Kidney capillary endothelial cell (primary cell): ENCODE measurements at regions not wholly inside any gene's neighbourhood (a gene's known extent, or its start where the extent isn't known, plus 50 kb on each side); places are given as distances from the start of the nearest gene placed in this dataset.

Experiments used
- DNase-seq: peaks from one replicate; pipeline ENCODE4 v3.0.0-alpha.2; 2018; ENCODE audit warnings: low spot score

DNA sequence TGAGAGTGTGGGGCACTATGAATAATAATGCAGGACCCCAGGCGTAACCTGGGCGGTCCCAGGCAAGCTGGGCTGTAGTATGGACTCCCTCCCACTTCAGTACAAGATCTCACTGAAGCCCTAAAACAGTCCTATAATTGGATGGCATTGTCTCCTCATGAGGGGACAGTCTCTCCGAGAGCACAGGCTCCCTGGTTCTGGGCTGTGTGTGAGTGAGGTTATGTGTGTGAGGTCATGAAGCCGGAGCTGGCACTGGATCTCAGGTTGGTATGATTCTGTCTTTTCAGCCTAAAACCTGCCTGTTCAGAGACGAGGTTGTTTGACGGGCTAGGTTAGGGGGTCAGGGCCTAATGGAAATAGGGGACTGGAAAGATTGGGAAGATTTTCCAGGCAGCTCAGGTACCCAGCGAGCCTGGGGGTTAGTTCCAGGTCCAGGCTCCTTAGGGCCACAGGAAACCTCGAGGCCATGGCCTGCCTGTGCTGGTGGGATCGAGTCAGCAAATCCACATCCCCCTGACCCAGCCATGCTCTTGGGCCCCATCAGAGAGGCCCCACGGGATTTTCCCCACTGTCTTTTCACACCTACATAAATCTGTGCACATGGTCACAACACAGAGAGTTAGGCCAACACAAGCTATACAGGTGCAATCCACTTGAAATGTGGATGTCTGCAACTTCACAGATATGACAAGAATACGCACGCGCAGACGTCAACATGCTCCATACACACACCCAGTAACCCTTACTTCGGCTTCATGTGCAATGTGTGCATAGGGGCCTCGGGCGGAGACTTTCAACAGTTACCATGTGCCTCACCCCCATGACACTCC lies 94.8 kb downstream of the INHBB start:
- no peak for DNase-seq

DNA sequence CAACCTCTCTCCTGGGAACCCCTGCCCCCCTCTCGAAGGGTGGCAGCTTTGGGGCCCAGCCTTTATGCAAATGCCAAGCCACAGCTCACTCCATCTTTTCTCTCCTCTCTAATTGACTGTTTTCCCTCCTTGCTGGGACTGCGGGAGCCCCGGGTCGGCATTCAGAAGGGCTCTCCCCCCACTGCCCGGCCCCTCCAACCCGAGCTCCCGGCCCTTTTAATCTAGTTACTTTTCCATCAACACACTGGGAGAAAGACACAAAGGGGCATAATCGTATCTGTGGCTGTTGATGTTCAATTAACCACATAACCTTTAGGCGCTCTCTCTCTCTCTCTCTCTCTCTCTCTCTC lies 95.4 kb downstream of the INHBB start:
- no peak for DNase-seq

DNA sequence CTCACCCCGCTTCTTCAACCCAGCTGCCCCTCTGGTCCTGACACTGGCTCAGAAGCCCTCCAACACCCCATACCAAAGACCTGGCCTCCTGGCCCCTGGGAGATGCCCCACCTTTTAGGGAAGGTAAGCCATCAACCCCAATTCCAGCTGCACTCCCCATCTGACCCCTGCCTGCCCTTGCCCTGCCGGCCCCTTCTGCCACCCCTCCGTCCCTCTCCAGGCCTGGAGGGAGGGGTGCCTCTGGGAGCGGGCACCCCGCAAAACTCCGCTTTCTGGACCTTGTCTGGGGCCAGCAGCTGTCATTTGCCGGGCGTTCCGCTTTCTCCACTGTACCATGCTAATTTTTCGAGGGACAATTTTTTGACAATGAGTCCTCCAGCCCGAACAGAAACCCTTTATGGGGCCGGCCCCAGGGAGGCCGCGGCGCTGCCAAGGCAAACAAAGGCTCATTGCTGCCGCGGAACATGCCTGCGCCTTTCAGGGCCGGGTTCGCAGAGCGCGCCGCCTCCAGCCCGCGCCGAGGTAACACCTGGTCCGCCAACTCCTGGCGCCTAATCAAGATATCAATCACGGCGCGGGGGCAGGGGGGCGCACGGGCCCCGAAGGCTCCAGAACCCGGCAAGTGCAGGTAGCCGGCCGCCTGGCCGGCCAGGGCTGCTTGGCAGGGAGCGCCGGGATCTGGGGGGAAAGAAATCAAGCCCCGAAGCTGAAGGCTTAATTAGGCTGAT lies 96.0 kb downstream of the INHBB start:
- DNase-seq, result no peak

DNA sequence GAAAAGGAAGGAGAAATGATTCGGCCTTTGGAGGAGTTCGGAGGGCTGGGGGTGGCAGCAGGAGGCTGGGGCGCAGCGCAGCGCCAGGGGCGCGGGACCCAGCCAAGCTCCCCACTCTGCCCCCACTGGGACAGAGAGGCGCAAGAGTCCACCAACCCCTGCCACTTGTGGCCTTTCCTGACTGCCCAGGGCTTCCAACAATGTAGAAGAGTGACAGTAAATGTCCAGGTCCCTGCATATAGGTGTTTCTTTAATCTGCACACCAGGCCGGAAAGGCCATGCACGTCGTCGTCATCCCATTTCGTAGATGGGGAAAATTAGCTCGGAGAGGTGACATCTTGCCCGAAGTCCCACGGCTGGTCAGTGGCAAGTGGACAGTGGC lies 96.6 kb downstream of the INHBB start:
- DNase-seq, result no peak

DNA sequence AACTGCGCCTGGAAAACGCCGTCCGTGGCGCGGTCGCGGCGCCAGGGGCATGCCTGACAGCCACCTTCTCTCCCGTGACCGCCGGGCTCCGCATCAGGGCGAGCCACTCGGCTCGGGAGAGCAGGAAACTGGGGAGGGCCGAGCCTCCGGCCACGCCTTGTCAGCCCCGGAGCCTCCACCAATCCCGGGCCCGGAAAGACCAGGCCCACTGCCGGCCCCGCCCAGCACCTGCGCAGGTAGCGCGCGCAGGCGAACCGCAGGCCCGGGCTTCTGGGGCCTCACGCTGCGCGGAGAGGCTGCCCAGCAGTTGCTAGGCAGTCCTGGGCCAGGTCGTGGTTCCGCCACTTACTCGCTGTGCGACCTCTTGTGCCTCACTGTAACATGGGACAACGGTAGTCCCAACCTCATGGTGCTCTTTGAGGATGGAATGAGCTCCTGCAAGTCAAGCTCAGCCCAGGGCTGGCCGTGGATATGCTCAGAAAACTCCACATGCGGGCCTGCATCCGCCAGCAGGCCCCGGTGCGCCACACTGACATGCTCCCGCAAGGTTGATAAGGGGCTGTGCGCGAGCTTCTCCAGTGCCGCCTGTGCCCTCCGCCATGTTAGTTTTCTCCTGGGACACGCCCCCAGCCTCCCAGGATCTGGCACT lies 97.1 kb downstream of the INHBB start:
- no peak for DNase-seq

DNA sequence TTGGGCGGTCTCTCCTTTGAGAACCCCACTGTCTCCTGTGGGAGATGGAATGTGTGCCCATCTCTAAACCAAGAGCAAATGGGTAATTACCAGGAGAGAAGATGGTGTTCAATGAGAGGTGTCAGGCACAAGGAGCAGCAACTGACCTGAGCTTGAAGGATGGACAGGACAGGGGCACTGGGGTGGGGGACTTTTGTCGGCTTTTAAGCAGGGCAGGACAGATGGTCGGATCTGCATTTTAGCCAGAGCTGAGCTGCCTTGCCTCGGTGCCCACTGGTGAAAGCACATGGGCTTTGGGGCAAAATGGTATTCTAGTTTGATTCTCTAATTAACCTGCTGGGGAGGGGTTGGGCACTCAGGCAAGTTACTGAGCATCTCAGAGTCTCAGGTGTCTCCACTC lies 98.0 kb downstream of the INHBB start:
- no peak for DNase-seq

DNA sequence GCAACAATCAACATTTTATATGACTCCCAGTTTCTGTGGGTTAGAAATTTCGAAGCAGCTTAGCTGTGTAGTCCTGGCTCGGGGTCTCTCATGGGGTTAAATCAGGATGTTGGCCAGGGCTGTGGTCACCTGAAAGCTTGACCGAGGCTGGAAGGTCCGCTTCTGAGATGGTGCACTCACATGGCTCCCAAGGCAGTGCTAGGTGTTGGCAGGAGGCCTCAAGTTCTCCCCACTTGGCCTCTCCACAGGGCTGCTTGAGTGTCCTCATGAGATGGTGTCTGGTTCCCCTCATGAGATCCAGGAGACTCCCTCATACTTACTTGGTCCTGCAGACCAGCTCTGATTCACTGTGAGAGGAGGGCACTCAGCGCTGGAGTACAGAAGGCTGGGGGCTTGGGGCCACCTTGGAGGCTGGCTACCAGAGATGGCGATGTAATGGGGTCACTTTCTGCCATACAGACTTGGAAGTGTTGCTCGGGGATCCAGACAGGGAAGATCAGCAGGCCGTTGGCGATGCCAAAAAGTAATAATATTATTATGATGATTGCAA lies 98.8 kb downstream of the INHBB start:
- DNase-seq, result no peak

DNA sequence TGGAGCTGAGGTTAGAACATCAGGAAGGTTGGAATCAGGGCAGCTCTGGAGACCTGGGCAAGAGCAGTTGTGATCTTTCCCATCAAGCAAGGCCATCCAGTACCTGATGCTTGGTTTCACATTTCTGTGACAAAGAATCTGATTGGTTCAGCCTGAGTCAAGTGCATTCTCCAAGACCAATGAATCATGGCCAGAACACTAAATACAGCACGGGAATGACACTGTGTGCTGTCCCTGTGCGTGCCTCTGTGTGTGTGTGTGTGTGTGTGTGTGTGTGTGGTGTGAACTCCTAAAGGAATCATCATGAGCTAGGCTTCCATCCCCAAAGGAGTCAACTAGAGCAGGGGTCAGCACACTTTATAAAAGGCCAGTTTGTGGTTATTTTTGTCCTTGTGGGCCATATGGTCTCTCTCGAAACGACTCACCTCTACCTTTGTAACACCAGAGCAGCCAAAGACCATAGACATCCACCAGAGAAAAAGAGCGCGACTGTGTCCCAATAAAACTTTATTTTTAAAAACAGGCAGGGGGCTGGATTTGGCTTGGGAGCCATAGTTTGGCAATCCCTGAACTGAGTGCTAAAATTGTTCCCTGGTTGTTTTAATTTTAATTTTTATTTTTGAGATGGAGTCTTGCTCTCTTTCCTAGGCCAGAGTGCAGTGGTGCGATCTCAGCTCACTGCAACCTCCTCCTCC lies 99.7 kb downstream of the INHBB start:
- no peak for DNase-seq

DNA sequence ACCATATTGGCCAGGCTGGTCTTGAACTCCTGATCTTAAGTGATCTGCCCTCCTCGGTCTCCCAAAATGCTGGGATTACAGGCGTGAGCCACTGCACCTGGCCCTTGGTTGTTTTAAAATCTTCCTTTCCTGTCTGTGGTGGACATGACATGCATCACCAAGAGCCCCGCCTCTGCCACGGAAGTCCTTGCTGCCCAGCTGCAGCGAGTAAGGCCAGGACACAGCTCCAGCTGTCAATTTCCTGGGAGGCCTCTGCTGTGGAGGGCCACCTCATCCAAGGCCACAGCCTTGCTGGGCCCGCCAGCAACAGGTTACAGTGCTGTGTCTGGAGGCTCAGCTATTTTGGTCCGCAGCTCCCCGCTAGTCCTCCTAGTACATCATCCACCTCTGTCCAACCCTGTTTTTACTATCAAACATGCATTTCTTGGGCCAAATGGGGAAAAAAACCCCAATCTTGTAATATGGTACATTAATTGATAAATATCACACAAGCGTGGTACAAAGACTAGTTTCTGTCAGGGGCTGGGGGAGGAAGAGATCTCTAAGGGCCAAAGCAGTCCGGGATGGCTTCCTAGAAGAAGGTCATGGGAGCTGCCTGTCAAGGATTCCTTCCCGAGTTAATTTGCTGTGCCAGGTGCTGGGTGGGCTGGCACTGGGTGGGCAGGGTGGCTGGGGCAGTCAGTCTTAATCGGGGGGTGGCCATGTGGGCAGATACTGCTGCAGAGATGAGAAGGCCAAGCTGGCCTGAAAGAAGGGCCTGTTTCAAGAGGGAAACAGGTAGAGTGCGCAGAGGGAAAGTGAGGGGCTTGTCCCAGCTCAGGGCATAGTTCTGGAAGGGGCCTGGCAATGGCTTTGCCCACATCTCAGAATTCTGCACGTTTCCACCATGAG lies 100.5 kb downstream of the INHBB start:
- no peak for DNase-seq

DNA sequence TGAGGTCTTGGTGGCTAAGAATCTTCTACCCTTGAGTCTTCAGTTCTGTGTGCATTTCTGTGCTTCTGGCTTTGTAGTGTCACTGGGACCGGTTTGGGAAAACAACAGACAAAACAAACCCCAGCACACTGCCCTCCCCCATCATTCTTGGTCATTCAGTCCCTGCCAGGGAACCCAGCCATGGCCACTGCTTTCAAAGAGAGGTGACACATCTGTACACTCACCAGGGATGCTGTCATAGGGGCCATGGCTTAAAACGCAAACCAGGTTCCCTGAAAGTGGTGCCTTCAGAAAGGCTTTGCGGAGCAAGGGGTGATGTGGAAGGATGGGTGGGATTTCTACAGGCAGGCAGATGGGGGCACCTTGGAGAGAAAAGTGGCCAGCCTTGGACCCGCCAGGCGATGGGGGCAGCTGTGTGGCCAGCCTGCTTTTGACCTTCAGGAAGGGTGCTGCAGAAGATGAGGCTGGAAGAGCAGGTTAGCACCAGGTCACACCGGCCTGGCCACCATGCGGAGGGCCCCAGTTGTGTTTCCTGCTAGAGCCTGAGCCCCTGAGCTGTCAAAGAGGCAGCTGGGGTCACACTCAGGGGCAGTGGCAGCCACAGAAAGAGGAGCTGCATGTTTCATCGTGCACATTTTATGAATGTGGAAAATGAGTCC lies 101.3 kb downstream of the INHBB start:
- DNase-seq, result no peak

DNA sequence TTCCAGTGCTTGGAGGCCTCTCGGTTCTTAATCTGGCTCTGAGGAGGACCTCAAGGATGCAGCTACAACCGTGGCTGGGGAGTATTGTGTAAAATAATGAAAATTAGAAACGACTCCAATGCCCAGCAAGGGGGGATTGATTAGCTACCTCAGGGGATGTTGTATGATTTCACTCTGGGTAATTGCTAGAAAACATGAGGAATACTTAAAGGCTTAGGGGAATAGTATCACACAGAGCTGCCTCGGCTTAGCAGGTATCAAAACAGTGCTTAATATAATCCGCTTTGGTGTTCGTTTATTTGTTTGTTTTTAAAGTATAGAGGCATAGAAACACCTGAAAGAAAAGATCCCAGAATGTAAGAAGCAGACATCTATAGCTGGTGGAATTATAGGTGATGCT lies 102.5 kb downstream of the INHBB start:
- no peak for DNase-seq

DNA sequence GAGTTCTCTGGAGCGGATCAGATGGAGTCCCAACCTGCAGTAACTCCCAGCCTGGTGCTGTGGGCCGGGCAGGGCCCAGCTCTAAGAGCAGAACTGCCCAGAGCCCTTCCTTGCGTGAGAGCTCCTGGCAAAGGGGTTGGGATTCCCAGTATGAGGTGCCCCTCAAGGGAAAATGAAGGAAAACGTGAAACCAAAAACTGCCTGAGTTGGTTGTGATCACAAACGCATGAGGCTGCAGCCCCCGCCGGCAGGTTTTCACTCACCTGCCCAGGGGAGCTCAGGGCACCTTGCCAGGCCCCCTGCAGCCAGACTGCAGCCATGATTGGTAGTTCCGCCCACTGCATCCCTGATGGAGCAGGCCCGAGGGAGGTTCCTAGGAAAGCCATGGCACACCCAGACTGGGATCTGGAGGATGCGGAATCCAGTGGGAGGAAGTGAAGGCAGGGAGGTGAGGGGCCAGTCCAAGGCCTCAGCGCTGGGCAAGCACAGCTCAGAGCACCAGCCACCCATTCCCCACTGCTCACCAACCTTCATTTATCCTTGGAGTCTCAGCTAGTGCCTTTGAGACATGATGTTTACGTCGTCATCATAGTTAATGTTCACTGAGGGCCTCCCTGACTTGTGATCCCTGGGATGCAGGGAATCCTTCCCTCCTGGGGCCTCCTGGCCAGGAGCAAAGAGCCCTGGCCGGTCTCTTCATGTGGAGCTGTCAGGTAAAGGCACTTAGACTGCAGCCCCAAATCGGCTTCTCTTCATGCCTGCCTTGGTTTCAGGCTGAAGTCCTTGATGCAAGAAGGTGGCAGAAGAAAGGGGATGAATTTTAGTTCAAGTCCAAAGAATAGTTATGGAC lies 103.2 kb downstream of the INHBB start:
- no peak for DNase-seq

DNA sequence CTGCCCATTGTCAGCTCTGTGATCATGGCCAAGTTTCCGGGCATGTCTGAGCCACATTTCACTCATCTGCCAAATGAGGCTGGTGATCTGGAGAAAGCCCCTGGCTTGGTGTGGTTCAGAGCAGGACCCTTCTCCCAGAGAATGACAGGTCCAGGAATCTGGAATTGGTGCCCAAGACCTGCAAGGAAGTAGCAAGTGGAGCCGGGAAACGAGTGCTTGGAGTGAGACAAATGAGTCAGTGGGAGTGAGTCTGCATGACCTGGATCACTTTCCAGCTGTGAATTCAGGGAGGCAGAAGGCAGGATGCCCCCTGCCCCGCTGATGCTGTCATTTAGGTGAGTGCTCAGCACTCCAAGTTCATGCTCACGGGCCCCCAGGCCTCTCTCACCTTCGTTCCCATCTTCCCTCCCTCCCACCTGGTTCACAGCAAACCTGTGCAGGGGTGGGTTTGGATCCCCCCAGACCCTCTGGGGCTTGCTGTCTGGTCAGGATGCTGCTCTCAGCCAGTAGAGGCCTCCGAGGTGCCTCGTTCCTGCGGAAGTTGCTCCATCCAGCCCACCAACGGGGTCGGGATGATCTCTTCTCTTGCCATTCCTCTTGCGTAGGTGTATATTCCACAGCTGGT lies 104.4 kb downstream of the INHBB start:
- DNase-seq, result no peak

DNA sequence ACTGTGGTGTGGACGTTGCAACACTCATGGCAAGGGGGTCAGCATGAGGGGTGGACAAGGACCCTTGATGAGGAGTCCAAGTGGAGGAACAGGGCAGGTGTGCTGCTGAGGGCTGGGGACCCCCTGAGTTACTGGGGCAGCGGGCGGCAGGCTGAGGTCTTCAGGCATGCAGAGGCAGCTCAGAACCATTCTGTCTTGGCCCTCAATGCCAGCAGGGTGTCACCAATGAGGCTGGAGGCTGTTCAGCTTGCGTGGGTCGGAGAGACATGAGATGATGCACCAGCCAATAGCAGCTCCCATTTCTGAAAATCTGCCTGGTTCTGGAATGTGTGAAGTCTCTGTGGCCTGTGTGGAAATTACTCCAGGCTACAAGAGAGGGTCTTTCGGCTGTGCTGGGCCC lies 105.4 kb downstream of the INHBB start:
- DNase-seq, result no peak

DNA sequence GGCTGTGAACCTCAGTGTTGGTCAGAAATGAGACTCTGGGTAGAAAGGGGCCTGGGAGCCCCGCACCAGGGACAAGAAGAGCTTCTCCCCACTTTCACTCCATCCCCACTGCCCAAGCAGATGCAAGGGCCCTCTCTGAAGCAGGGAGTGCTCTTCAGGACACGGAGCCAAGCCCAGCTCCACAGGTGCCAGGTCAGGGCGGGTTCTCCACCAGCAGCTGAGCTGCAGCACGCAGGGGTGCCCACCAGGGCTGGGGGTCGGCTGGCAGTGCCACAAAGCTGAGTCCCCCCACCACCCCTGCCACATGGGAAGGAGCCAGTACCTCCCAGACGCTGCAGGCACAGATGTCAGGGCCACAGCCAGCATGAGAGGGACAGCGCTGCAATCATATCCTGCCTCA lies 106.2 kb downstream of the INHBB start:
- no peak for DNase-seq

DNA sequence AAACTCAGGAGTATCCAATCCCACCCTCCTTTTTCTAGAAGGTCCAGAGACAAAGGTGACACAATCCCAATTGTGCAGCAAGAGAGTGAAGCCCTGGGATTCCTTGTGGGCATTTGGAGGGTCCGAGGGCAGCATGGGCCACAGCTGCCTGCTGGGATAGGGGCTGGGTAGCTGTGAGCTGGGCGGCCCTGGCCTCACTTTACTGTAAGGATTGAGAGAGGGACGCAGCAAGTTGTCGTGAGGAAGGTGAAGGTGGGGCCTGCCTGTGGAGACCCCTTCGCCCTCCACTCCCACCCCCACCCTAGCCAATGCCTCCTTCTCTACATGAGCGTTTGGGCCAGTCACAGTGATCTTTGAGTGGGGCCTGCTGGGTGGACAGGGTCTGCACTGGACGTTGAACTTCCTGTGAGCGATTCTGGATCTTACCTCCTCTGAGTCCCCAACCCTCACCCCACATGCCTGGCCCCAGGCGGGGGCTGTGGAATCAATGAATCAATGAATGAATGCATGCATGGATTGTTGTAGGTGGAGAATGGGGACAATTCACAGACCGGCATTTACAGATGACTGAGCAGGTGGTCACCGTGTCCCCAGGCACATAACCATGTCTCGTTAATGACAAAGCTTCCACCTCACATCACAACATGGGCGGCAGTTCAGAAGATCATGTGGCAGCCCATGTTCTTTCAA lies 107.2 kb downstream of the INHBB start:
- DNase-seq, result no peak

DNA sequence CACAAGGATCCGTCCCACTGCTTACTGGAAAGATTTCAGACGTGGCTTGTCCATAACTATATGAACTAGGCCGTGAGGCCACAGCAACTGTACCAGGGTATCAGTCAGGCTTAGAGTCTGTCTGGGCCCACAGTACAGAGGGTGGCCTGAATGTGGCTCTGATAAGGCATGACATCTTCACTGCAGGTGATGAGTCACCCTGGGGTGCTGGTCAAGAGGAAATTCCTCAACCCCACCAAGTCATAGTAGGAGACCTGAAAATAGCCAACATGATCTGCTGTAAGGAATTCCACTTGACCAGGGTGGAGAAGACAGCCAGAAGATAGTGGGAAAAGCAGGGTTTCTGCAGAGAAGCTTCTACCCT lies 107.7 kb downstream of the INHBB start:
- DNase-seq, result no peak

DNA sequence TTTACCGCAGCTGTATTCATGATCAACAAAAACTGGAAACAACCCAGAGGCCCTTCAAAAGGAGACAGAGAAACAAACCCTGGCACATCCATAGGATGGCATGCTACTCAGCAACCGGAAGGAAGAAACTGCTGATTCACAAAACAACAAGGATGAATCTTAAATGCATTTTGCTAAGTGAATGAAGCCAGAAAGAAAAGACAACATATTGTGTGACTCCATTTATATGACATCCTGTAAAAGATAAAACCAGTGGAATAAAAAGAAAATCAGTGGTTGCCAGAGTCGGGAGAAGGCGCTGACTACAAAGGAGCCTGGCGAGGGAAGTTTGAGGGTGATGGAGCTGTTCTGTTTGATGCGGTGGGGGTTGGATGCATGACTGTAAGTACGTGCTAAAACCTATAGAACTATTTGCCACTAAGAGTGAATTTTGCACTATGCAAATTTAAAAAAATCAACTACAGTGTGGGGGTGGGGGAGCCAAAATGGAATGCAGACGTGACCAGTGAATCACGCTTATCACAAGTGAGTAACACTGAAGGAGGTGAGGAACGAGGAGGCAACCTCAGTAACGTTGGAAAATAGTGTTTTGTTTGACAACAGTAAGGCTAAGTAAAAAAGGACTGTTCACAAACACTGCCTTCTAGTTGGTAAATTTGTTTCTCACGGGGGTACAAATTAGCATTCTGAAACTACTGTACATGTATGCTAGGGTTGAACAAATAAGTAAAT lies 108.9 kb downstream of the INHBB start:
- DNase-seq, result no peak
